Renal pelvis (tissue), 1 donor: ENCODE measurements at regions not wholly inside any gene's neighbourhood (a gene's known extent, or its start where the extent isn't known, plus 50 kb on each side); places are given as distances from the start of the nearest gene placed in this dataset.
"Not testable (repeated sequence)": the region's sequence is repeated elsewhere in the genome, so short reads cannot be mapped to it uniquely, and the experiment has no call there.

Experiments used
- DNase-seq: peaks from one replicate; pipeline ENCODE4 v3.0.0-alpha.2; 2013

- no peak for DNase-seq
These were observed 68.1 kb upstream of the IFFO2 start for GRCh38 chr1:19024532-19024931.

GRCh38 chr1:19023787-19024186 is 67.3 kb upstream of the IFFO2 start:
- no peak for DNase-seq

GRCh38 chr1:19021845-19022244 is 65.4 kb upstream of the IFFO2 start:
- no peak for DNase-seq

- not testable (repeated sequence) for DNase-seq
These were observed 62.8 kb upstream of the IFFO2 start for GRCh38 chr1:19019288-19019687.

- no peak for DNase-seq
These were observed 59.0 kb upstream of the IFFO2 start for GRCh38 chr1:19015476-19015875.

- DNase-seq = no peak
These were observed 58.3 kb upstream of the IFFO2 start for GRCh38 chr1:19014765-19015164.

GRCh38 chr1:19013826-19014548 is 57.5 kb upstream of the IFFO2 start:
- no peak for DNase-seq

- no peak for DNase-seq
These were observed 55.4 kb upstream of the IFFO2 start for GRCh38 chr1:19011845-19012231.

GRCh38 chr1:19010995-19011844 is 54.7 kb upstream of the IFFO2 start:
- DNase-seq = peak; percentile 61

- DNase-seq = no peak
These were observed 54.0 kb upstream of the IFFO2 start for GRCh38 chr1:19010503-19010902.

- no peak for DNase-seq
These were observed 53.4 kb upstream of the IFFO2 start for GRCh38 chr1:19009882-19010321.

GRCh38 chr1:19009126-19009881 is 52.8 kb upstream of the IFFO2 start:
- no peak for DNase-seq

- no peak for DNase-seq
These were observed 51.3 kb upstream of the IFFO2 start for GRCh38 chr1:19007491-19008441.

- DNase-seq = no peak
These were observed 50.4 kb upstream of the IFFO2 start for GRCh38 chr1:19006837-19007271.
